Endothelial cell of umbilical vein (primary cell): ENCODE measurements at regions not wholly inside any gene's neighbourhood (a gene's known extent, or its start where the extent isn't known, plus 50 kb on each side); places are given as distances from the start of the nearest gene placed in this dataset.

ENCODE experiments used
- BruUV-seq: library from RNA; stranded (reverse); fragments of 400-500 nt; replicated peaks from 2 replicates; lab custom pipeline; 2021; lab: Mats Ljungman, UMichigan
- CTCF ChIA-PET: fragments of 300-600, 350-600 bp; sonication (Branson Sonifier 250); formaldehyde crosslinking; loops from one replicate; lab custom pipeline; 2021; ENCODE audit warnings: antibody characterized with exemption, inconsistent platforms; lab: Charles Lee
- POLR2A ChIA-PET: fragments of 300-600, 350-600 bp; sonication (Branson Sonifier 250); formaldehyde crosslinking; loops from one replicate; lab custom pipeline; 2021; ENCODE audit warnings: antibody characterized with exemption, inconsistent platforms; lab: Charles Lee
- DNase-seq: peaks from one replicate; pipeline ENCODE4 v3.0.0-alpha.2; 2011; ENCODE audit warnings: low read depth, low spot score
- FAIRE-seq: peaks from 2 replicates; lab custom pipeline; 2011; peaks lifted over from hg19 to GRCh38; lab: Jason Lieb, UNC
- H2AFZ ChIP-seq: 2 replicates; pipeline ENCODE4 v1.6.0; 2012; ENCODE audit warnings: low read depth, low read length, control low read depth, inconsistent platforms
- H3K27ac ChIP-seq: 2 replicates; pipeline ENCODE4 v1.5.1; 2011; ENCODE audit warnings: low read depth, mild to moderate bottlenecking, control low read depth, low read length, moderate library complexity; ENCODE audit not compliant: insufficient read depth
- H3K27me3 ChIP-seq, 2 experiments: 2 replicates each; pipeline versions ENCODE4 v1.6.0 to v1.6.1; 2011; ENCODE audit warnings: low read length in 2 of 2, mixed read lengths in 1 of 2; ENCODE audit not compliant: control insufficient read depth in 2 of 2, insufficient read depth in 2 of 2
- H3K36me3 ChIP-seq, 2 experiments: 2 replicates in 1 of 2; 3 replicates in 1 of 2; pipeline ENCODE4 v1.5.1; 2011; ENCODE audit warnings: low read length in 2 of 2, mild to moderate bottlenecking in 1 of 2, moderate library complexity in 1 of 2; ENCODE audit not compliant: control insufficient read depth in 2 of 2, insufficient read depth in 2 of 2; ENCODE audit errors: extremely low read depth in 1 of 2
- H3K4me1 ChIP-seq: 3 replicates; pipeline ENCODE4 v1.5.1; 2011; ENCODE audit warnings: mild to moderate bottlenecking, low read length; ENCODE audit not compliant: control insufficient read depth, insufficient read depth; ENCODE audit errors: extremely low read depth
- H3K4me2 ChIP-seq: 2 replicates; pipeline ENCODE4 v1.6.1; 2011; ENCODE audit warnings: low read length, control low read depth, mixed read lengths; ENCODE audit not compliant: insufficient read depth
- H3K4me3 ChIP-seq, 3 experiments: fragments of 200-600 bp in 1 of 3; sonication (generic), shearing (Covaris generic) in 1 of 3; replicated peaks in 1 of 3; 2 replicates each; pipeline ENCODE4 v1.5.1; 2011 to 2016; ENCODE audit warnings: control low read depth in 3 of 3, low read length in 3 of 3, mild to moderate bottlenecking in 2 of 3, inconsistent platforms in 1 of 3, low read depth in 1 of 3, moderate library complexity in 1 of 3; ENCODE audit not compliant: insufficient read depth in 1 of 3
- H3K79me2 ChIP-seq: 2 replicates; pipeline ENCODE4 v1.6.0; 2012; ENCODE audit warnings: low read length, inconsistent platforms; ENCODE audit not compliant: control insufficient read depth, insufficient read depth
- H3K9ac ChIP-seq: replicated peaks from 2 replicates; pipeline ENCODE3; 2011; ENCODE audit warnings: low read length, control low read depth; ENCODE audit not compliant: insufficient read depth; ENCODE audit errors: extremely low read depth
- H3K9me1 ChIP-seq: replicated peaks from 3 replicates; pipeline ENCODE4 v1.6.0; 2011; ENCODE audit warnings: mild to moderate bottlenecking, low read length; ENCODE audit not compliant: control insufficient read depth, insufficient read depth; ENCODE audit errors: extremely low read depth
- H3K9me3 ChIP-seq: replicated peaks from 2 replicates; pipeline ENCODE4 v1.5.1; 2012; ENCODE audit warnings: low read length, inconsistent platforms; ENCODE audit not compliant: control insufficient read depth, insufficient read depth
- H4K20me1 ChIP-seq: replicated peaks from 2 replicates; pipeline ENCODE3; 2011; ENCODE audit warnings: mild to moderate bottlenecking, low read length; ENCODE audit not compliant: control insufficient read depth, insufficient read depth; ENCODE audit errors: extremely low read depth
- EZH2 ChIP-seq: IDR thresholded peaks from 2 replicates; pipeline ENCODE4 v1.6.1; 2012; ENCODE audit warnings: borderline replicate concordance, low read depth, mild to moderate bottlenecking, moderate library complexity, low read length, inconsistent platforms; ENCODE audit not compliant: severe bottlenecking
- FOS ChIP-seq: IDR thresholded peaks from 2 replicates; pipeline ENCODE4 v1.6.1; 2011; ENCODE audit warnings: mild to moderate bottlenecking, low read length, moderate library complexity, borderline replicate concordance; ENCODE audit not compliant: insufficient read depth
- GATA2 ChIP-seq: IDR thresholded peaks from 2 replicates; pipeline ENCODE4 v1.7.0; 2011; ENCODE audit warnings: low read depth, mild to moderate bottlenecking, moderate library complexity, mixed read lengths, low read length; ENCODE audit not compliant: insufficient read length, insufficient read depth
- JUN ChIP-seq: IDR thresholded peaks from 2 replicates; pipeline ENCODE4 v1.6.1; 2011; ENCODE audit warnings: borderline replicate concordance, low read depth; ENCODE audit not compliant: insufficient read length, insufficient read depth
- MYC ChIP-seq: IDR thresholded peaks from one replicate; pipeline ENCODE4 v1.6.1; 2011; ENCODE audit warnings: mild to moderate bottlenecking, low read depth, low read length
- POLR2A ChIP-seq: IDR thresholded peaks from 2 replicates; pipeline ENCODE4 v1.6.1; 2012; ENCODE audit warnings: low read depth, mild to moderate bottlenecking, control low read depth, low read length
- POLR2AphosphoS5 ChIP-seq: IDR thresholded peaks from 2 replicates; pipeline ENCODE4 v1.6.1; 2012; ENCODE audit warnings: low read depth, mild to moderate bottlenecking, control low read depth, low read length, moderate library complexity; ENCODE audit not compliant: insufficient read depth
- dilution Hi-C: fragments of 300-500 bp; cut with MboI; formaldehyde crosslinking; loops from one replicate; pipeline ENCODE4 v1.15.0; 2019; ENCODE audit warnings: low sequenced_read_pairs; ENCODE audit not compliant: extremely low pct_ligation_motif_present
- intact Hi-C: fragments of 100-400 bp; cut with micrococcal nuclease; formaldehyde crosslinking; loops from one replicate; pipeline ENCODE4 v1.10.0; 2022
- TF ChIP-seq, protein P1 (sequence below): IDR thresholded peaks from 2 replicates; pipeline ENCODE4 v1.6.1; 2011; ENCODE audit not compliant: insufficient read depth, insufficient read length
- TF ChIP-seq, protein P2 (sequence below), 2 donors: IDR thresholded peaks; 1 replicate in 1 of 2; 2 replicates in 1 of 2; pipeline ENCODE4 v1.5.1; 2011; ENCODE audit warnings: low read length in 2 of 2, mild to moderate bottlenecking in 2 of 2, moderate library complexity in 2 of 2, control low read depth in 1 of 2, inconsistent platforms in 1 of 2, low read depth in 1 of 2; ENCODE audit not compliant: insufficient read depth in 1 of 2; ENCODE audit errors: extremely low read depth in 1 of 2

- H3K27ac ChIP-seq, result no peak overlapping the region
- dilution Hi-C loops (no loop called here), intact Hi-C loops (no loop called here)
- H3K27me3 ChIP-seq, result no peaks in the 10 kb centered on the region
- no peaks in the 10 kb centered on the region for H4K20me1 ChIP-seq
- no peak overlapping the region for H3K4me2 ChIP-seq
- FAIRE-seq (no peak), DNase-seq (no peak)
- H3K36me3 ChIP-seq, result no peaks in the 10 kb centered on the region
- H3K9me1 ChIP-seq, result no peaks in the 10 kb centered on the region
- no peaks in the 10 kb centered on the region for H3K79me2 ChIP-seq
- no peak overlapping the region for H3K4me3 ChIP-seq
- POLR2A ChIA-PET, result no interaction called here
- CTCF ChIA-PET, result no interaction called here
- no peak overlapping the region for H3K9ac ChIP-seq
- BruUV-seq, result no TSS peak
- no peak for TF ChIP-seq EZH2
- TF ChIP-seq MYC, result no peak
- TF ChIP-seq FOS, result no peak
- TF ChIP-seq, protein P1, sequence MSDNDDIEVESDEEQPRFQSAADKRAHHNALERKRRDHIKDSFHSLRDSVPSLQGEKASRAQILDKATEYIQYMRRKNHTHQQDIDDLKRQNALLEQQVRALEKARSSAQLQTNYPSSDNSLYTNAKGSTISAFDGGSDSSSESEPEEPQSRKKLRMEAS, result no peak
- no peak for TF ChIP-seq GATA2
- TF ChIP-seq JUN, result no peak
- no peak for TF ChIP-seq POLR2A
- TF ChIP-seq POLR2AphosphoS5, result no peak
- TF ChIP-seq, protein P2, sequence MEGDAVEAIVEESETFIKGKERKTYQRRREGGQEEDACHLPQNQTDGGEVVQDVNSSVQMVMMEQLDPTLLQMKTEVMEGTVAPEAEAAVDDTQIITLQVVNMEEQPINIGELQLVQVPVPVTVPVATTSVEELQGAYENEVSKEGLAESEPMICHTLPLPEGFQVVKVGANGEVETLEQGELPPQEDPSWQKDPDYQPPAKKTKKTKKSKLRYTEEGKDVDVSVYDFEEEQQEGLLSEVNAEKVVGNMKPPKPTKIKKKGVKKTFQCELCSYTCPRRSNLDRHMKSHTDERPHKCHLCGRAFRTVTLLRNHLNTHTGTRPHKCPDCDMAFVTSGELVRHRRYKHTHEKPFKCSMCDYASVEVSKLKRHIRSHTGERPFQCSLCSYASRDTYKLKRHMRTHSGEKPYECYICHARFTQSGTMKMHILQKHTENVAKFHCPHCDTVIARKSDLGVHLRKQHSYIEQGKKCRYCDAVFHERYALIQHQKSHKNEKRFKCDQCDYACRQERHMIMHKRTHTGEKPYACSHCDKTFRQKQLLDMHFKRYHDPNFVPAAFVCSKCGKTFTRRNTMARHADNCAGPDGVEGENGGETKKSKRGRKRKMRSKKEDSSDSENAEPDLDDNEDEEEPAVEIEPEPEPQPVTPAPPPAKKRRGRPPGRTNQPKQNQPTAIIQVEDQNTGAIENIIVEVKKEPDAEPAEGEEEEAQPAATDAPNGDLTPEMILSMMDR (IDR thresholded peaks at IDR 0.05; ENCODE audit: extremely low read depth in 1 of 2, insufficient read depth in 1 of 2, low read depth in 1 of 2, low read length in 2 of 2), result no peak
- no peaks in the 10 kb centered on the region for H3K9me3 ChIP-seq
- H3K4me1 ChIP-seq, result no peaks in the 10 kb centered on the region
- H2AFZ ChIP-seq, result no peak overlapping the region
Observed at GRCh38 chr11:70494559-70495350, 96.4 kb downstream of the CTTN start.
